ENCODE measurements at regions not wholly inside any gene's neighbourhood (a gene's known extent, or its start where the extent isn't known, plus 50 kb on each side); places are given as distances from the start of the nearest gene placed in this dataset.

DNA sequence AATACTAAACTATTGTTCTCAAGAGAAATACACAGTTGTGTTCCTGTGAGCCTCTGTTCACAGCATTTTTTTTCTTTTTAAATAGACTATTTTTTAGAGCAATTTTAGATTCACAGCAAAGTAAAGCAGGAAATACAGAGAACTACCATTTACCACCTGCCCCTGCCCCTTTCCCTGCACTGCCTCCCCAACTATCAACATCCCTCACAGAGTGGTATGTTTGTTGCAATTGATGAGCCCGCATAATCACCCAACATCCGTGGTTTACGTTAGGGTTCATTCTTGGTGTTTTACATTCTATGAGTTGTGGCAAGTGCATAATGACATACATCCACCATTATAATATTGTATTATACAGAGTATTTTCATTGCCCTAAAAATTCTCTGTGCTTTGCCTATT is 71.6 kb upstream of the TNFAIP3 start:
- H3K4me3 ChIP-seq (ENCODE audit: low read length in 2 of 2): no peak overlapping the region
- no peak overlapping the region for H3K9ac ChIP-seq (ENCODE audit: low read length in 2 of 2)
- H3K36me3 ChIP-seq (ENCODE audit: control insufficient read depth in 2 of 2, insufficient read depth in 2 of 2, low read length in 2 of 2): no peaks in the 10 kb centered on the region
- H3K27me3 ChIP-seq (ENCODE audit: control insufficient read depth in 1 of 2, insufficient read depth in 2 of 2, low read length in 2 of 2): no peaks in the 10 kb centered on the region
- H3K4me1 ChIP-seq (ENCODE audit: control insufficient read depth, insufficient read depth, low read length): no peaks in the 10 kb centered on the region
- H3K9me3 ChIP-seq (ENCODE audit: control insufficient read depth in 2 of 2, low read length in 2 of 2): no peaks in the 10 kb centered on the region
- no peak overlapping the region for H3K27ac ChIP-seq (ENCODE audit: low read length)

GRCh38 chr6:137798261-137798660 is 68.8 kb upstream of the TNFAIP3 start:
- no peaks in the 10 kb centered on the region for H3K4me1 ChIP-seq (ENCODE audit: control insufficient read depth, insufficient read depth, low read length)
- no peaks in the 10 kb centered on the region for H3K9me3 ChIP-seq (ENCODE audit: control insufficient read depth in 2 of 2, low read length in 2 of 2)
- no peak overlapping the region for H3K9ac ChIP-seq (ENCODE audit: low read length in 2 of 2)
- H3K36me3 ChIP-seq (ENCODE audit: control insufficient read depth in 2 of 2, insufficient read depth in 2 of 2, low read length in 2 of 2): no peaks in the 10 kb centered on the region
- H3K4me3 ChIP-seq (ENCODE audit: low read length in 2 of 2): no peak overlapping the region
- H3K27ac ChIP-seq (ENCODE audit: low read length): no peak overlapping the region
- H3K27me3 ChIP-seq (ENCODE audit: control insufficient read depth in 1 of 2, insufficient read depth in 2 of 2, low read length in 2 of 2): no peaks in the 10 kb centered on the region

GRCh38 chr6:137798846-137799245 is 68.2 kb upstream of the TNFAIP3 start:
- Histone ChIP-seq H3K9ac (ENCODE audit: low read length in 2 of 2) (no peak overlapping the region), H3K9me3 (ENCODE audit: control insufficient read depth in 2 of 2, low read length in 2 of 2) (no peaks in the 10 kb centered on the region), H3K4me1 (ENCODE audit: control insufficient read depth, insufficient read depth, low read length) (no peaks in the 10 kb centered on the region), H3K27ac (ENCODE audit: low read length) (no peak overlapping the region), H3K4me3 (ENCODE audit: low read length in 2 of 2) (no peak overlapping the region), H3K27me3 (ENCODE audit: control insufficient read depth in 1 of 2, insufficient read depth in 2 of 2, low read length in 2 of 2) (no peaks in the 10 kb centered on the region), H3K36me3 (ENCODE audit: control insufficient read depth in 2 of 2, insufficient read depth in 2 of 2, low read length in 2 of 2) (no peaks in the 10 kb centered on the region)

DNA sequence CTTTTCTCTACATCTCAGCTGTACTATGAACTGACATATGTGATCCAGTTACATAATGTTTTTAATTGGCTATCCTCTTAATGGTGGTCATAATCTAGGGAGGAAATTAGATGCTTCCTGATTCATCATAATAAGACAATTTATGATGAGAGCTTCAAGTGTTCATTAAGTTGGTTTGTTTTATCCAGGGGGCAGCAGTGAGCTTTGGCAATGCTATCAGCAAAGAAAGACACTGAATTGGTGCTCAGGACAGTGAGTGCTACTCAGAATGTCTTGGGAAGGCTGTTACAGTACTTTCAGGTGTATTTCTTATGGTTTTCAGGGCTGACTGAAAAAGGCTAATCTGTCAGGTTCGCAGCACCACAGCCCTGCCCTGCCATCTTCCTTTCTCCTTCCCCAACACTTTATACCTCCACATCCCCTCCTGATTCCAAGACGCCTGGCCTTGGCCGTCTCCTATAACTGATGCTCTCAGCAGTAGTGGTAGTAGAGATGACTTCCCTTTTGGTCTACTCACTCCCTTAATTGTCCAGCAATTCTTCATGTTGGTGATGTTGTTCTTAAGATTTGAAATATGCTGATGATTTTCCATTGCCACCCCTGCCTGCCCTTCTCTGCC is 67.0 kb upstream of the TNFAIP3 start:
- H3K9ac ChIP-seq (ENCODE audit: low read length in 2 of 2): no peak overlapping the region
- no peak overlapping the region for H3K27ac ChIP-seq (ENCODE audit: low read length)
- no peaks in the 10 kb centered on the region for H3K9me3 ChIP-seq (ENCODE audit: control insufficient read depth in 2 of 2, low read length in 2 of 2)
- no peaks in the 10 kb centered on the region for H3K36me3 ChIP-seq (ENCODE audit: control insufficient read depth in 2 of 2, insufficient read depth in 2 of 2, low read length in 2 of 2)
- H3K4me3 ChIP-seq (ENCODE audit: low read length in 2 of 2): no peak overlapping the region
- H3K4me1 ChIP-seq (ENCODE audit: control insufficient read depth, insufficient read depth, low read length): no peaks in the 10 kb centered on the region
- H3K27me3 ChIP-seq (ENCODE audit: control insufficient read depth in 1 of 2, insufficient read depth in 2 of 2, low read length in 2 of 2): no peaks in the 10 kb centered on the region

DNA sequence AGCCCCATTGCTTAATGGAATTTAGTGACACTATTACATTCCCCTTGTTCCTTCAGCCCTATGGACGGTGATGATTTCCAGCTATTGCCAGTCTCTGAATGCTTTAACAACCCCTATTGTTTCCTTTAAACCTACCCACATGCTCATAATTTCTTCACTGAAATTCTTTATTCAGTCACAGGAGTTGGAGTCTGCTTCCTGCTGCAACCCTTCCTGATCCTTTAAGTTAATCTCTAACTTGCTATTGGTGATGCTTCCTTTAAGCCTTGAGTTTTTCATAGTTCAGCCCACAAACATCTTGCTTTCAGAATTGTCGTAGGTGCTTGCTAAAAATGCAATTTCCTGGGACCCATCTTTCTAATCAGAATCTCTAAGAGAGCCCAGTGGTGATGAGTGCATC is 66.3 kb upstream of the TNFAIP3 start:
- Histone ChIP-seq H3K27ac (ENCODE audit: low read length) (no peak overlapping the region), H3K36me3 (ENCODE audit: control insufficient read depth in 2 of 2, insufficient read depth in 2 of 2, low read length in 2 of 2) (no peaks in the 10 kb centered on the region), H3K4me1 (ENCODE audit: control insufficient read depth, insufficient read depth, low read length) (peaks cover 4% of the 10 kb centered on the region), H3K9ac (ENCODE audit: low read length in 2 of 2) (no peak overlapping the region), H3K9me3 (ENCODE audit: control insufficient read depth in 2 of 2, low read length in 2 of 2) (no peaks in the 10 kb centered on the region), H3K4me3 (ENCODE audit: low read length in 2 of 2) (no peak overlapping the region), H3K27me3 (ENCODE audit: control insufficient read depth in 1 of 2, insufficient read depth in 2 of 2, low read length in 2 of 2) (no peaks in the 10 kb centered on the region)

- no peak overlapping the region for H3K4me3 ChIP-seq (ENCODE audit: low read length in 2 of 2)
- no peak overlapping the region for H3K27ac ChIP-seq (ENCODE audit: low read length)
- H3K27me3 ChIP-seq (ENCODE audit: control insufficient read depth in 1 of 2, insufficient read depth in 2 of 2, low read length in 2 of 2): no peaks in the 10 kb centered on the region
- no peak overlapping the region for H3K9ac ChIP-seq (ENCODE audit: low read length in 2 of 2)
- H3K4me1 ChIP-seq (ENCODE audit: control insufficient read depth, insufficient read depth, low read length): peaks cover 5% of the 10 kb centered on the region
- no peaks in the 10 kb centered on the region for H3K36me3 ChIP-seq (ENCODE audit: control insufficient read depth in 2 of 2, insufficient read depth in 2 of 2, low read length in 2 of 2)
- no peaks in the 10 kb centered on the region for H3K9me3 ChIP-seq (ENCODE audit: control insufficient read depth in 2 of 2, low read length in 2 of 2)
These were observed 65.5 kb upstream of the TNFAIP3 start for GRCh38 chr6:137801352-137802114.

- H3K4me3 ChIP-seq (ENCODE audit: low read length in 2 of 2): no peak overlapping the region
- H3K9ac ChIP-seq (ENCODE audit: low read length in 2 of 2): no peak overlapping the region
- no peaks in the 10 kb centered on the region for H3K36me3 ChIP-seq (ENCODE audit: control insufficient read depth in 2 of 2, insufficient read depth in 2 of 2, low read length in 2 of 2)
- peaks cover 5% of the 10 kb centered on the region for H3K4me1 ChIP-seq (ENCODE audit: control insufficient read depth, insufficient read depth, low read length)
- H3K27ac ChIP-seq (ENCODE audit: low read length): no peak overlapping the region
- H3K27me3 ChIP-seq (ENCODE audit: control insufficient read depth in 1 of 2, insufficient read depth in 2 of 2, low read length in 2 of 2): no peaks in the 10 kb centered on the region
- no peaks in the 10 kb centered on the region for H3K9me3 ChIP-seq (ENCODE audit: control insufficient read depth in 2 of 2, low read length in 2 of 2)
These were observed 64.5 kb upstream of the TNFAIP3 start for GRCh38 chr6:137802408-137803182.

DNA sequence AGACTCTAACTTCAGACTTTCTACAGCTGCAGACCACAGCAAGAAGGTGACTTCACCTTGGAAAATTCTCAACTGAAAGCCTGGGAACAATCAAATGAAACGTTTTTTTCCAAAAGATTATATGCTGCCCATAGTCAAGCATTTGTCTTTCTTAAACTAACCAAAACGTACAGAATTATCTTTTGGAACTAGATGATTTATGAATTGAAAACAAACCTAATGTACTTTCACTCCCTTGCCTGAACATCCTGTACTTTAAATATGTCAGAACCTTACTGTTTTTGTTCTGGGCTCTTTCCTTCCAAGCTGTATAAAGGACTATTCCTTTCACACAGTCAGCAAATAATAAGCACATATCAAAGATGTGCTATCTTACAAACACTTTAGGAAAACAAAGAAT is 62.4 kb upstream of the TNFAIP3 start:
- peak overlapping the region; percentile 85 for H3K27ac ChIP-seq (ENCODE audit: low read length)
- no peaks in the 10 kb centered on the region for H3K27me3 ChIP-seq (ENCODE audit: control insufficient read depth in 1 of 2, insufficient read depth in 2 of 2, low read length in 2 of 2)
- peak overlapping the region in 1 of 2 donors; percentile 39 for H3K9ac ChIP-seq (ENCODE audit: low read length in 2 of 2)
- H3K36me3 ChIP-seq (ENCODE audit: control insufficient read depth in 2 of 2, insufficient read depth in 2 of 2, low read length in 2 of 2): no peaks in the 10 kb centered on the region
- no peaks in the 10 kb centered on the region for H3K9me3 ChIP-seq (ENCODE audit: control insufficient read depth in 2 of 2, low read length in 2 of 2)
- no peak overlapping the region for H3K4me3 ChIP-seq (ENCODE audit: low read length in 2 of 2)
- H3K4me1 ChIP-seq (ENCODE audit: control insufficient read depth, insufficient read depth, low read length): peaks cover 5% of the 10 kb centered on the region

DNA sequence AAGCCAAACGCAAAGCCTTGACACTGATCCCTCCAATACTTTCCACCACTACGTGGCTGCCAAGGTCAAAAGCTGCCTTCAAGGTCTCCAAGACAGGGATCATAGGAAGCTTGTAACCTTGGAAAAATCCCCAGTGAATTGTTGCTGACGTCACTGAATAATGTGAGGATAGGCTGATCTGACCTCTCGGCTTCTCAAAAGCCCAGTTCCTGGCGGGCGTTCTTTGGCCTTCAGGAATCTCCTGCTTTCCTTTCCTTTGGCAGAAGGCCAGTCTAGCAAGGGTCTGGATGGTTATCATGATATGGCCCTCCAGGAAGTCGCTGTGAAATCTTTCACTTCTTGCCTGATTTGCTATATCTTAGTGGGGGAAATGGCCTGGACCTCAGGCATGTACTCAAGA is 61.4 kb upstream of the TNFAIP3 start:
- Histone ChIP-seq H3K9me3 (ENCODE audit: control insufficient read depth in 2 of 2, low read length in 2 of 2) (no peaks in the 10 kb centered on the region), H3K27ac (ENCODE audit: low read length) (peak overlapping the region; percentile 85)

DNA sequence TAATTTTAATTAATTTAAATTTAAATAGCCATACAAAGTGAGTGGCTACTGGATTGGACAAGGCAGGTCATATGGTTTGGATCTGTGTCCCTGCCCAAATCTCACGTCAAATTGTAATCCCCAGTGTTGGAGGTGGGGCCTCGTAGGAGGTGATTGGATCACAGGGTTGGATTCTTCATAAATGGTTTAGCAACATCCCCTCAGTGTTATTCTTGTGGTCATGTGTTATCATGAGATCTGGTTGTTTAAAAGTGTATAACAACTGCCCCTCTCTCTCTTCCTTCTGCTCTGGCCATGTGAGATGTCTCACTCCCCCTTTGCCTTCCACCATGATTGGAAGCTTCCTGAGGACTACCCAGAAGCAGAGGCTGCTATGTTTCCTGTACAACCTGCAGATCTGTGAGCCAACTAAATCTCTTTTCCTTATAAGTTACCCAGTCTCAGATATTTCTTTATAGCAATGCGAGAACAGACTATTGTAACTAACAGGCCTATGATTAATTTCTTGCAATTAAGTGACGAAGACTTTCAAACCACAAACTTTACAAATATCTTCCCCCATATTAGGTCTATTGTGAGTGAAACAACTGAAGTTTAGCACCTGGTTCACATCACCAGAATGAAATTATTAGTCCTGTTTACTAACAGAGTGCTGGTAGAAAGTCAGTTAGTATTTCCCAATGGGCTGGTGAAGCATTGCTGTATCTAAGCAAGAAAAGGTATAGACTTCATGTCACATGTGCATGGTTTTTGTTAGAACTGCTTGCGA is 60.0 kb upstream of the TNFAIP3 start:
- Histone ChIP-seq H3K9ac (ENCODE audit: low read length in 2 of 2) (no peak overlapping the region), H3K27ac (ENCODE audit: low read length) (no peak overlapping the region)

More for the DNA sequence above, 61.4 kb upstream of the TNFAIP3 start:
- H3K4me1 ChIP-seq (ENCODE audit: control insufficient read depth, insufficient read depth, low read length): peaks cover 5% of the 10 kb centered on the region
- no peak overlapping the region for H3K4me3 ChIP-seq (ENCODE audit: low read length in 2 of 2)
- no peaks in the 10 kb centered on the region for H3K27me3 ChIP-seq (ENCODE audit: control insufficient read depth in 1 of 2, insufficient read depth in 2 of 2, low read length in 2 of 2)
- H3K36me3 ChIP-seq (ENCODE audit: control insufficient read depth in 2 of 2, insufficient read depth in 2 of 2, low read length in 2 of 2): no peaks in the 10 kb centered on the region
- H3K9ac ChIP-seq (ENCODE audit: low read length in 2 of 2): no peak overlapping the region

More for the DNA sequence above, 60.0 kb upstream of the TNFAIP3 start:
- Histone ChIP-seq H3K27me3 (ENCODE audit: control insufficient read depth in 1 of 2, insufficient read depth in 2 of 2, low read length in 2 of 2) (no peaks in the 10 kb centered on the region), H3K9me3 (ENCODE audit: control insufficient read depth in 2 of 2, low read length in 2 of 2) (no peaks in the 10 kb centered on the region), H3K36me3 (ENCODE audit: control insufficient read depth in 2 of 2, insufficient read depth in 2 of 2, low read length in 2 of 2) (no peaks in the 10 kb centered on the region), H3K4me3 (ENCODE audit: low read length in 2 of 2) (no peak overlapping the region), H3K4me1 (ENCODE audit: control insufficient read depth, insufficient read depth, low read length) (peaks cover 5% of the 10 kb centered on the region)

All from stomach smooth muscle (tissue), 2 donors.